Vagina (tissue), 2 donors: ENCODE measurements at regions not wholly inside any gene's neighbourhood (a gene's known extent, or its start where the extent isn't known, plus 50 kb on each side); places are given as distances from the start of the nearest gene placed in this dataset.

ENCODE experiments used
- DNase-seq, 2 donors: peaks; one replicate each; pipeline ENCODE4 v3.0.0-alpha.2; 2017; ENCODE audit errors: extremely low spot score in 2 of 2
- H3K27ac ChIP-seq: fragments of 200-600 bp; sonication (generic); one replicate; pipeline ENCODE4 v1.5.1; 2019
- H3K27me3 ChIP-seq: fragments of 200-600 bp; sonication (generic); one replicate; pipeline ENCODE4 v1.5.1; 2019
- H3K36me3 ChIP-seq, 2 donors: fragments of 200-600 bp; sonication (generic); one replicate each; pipeline ENCODE4 v1.5.1; 2017 to 2019
- H3K4me1 ChIP-seq: fragments of 200-600 bp; sonication (generic); one replicate; pipeline ENCODE4 v1.5.1; 2019
- H3K4me3 ChIP-seq, 2 donors: fragments of 200-600 bp; sonication (generic); 1 replicate in 1 of 2; 2 replicates in 1 of 2; pipeline ENCODE4 v1.5.1; 2016 to 2019
- H3K9me3 ChIP-seq: fragments of 200-600 bp; sonication (generic); one replicate; pipeline ENCODE4 v1.5.1; 2019
- CTCF ChIP-seq, 3 experiments: fragments of 450-650 bp in 2 of 3; fragments of 200-600 bp in 1 of 3; sonication (generic) in 1 of 3; IDR thresholded peaks; one replicate each; pipeline ENCODE4 v1.5.1; 2017 to 2019; ENCODE audit warnings: antibody characterized with exemption in 3 of 3, mild to moderate bottlenecking in 2 of 3, moderate library complexity in 2 of 3
- POLR2A ChIP-seq, 2 donors: fragments of 450-650 bp; IDR thresholded peaks; one replicate each; pipeline ENCODE4 v1.6.1; 2017; ENCODE audit warnings: antibody characterized with exemption in 2 of 2, mild to moderate bottlenecking in 2 of 2, moderate library complexity in 2 of 2
- POLR2AphosphoS5 ChIP-seq, 2 donors: sonication (generic); formaldehyde crosslinking; IDR thresholded peaks; one replicate each; pipeline ENCODE4 v1.9.0; 2017; ENCODE audit warnings: antibody characterized with exemption in 2 of 2, mild to moderate bottlenecking in 2 of 2, low read depth in 1 of 2; ENCODE audit not compliant: insufficient read depth in 1 of 2
- intact Hi-C: fragments of 100-400 bp; cut with DNase I; formaldehyde crosslinking; loops from one replicate; pipeline ENCODE4 v1.15.1; 2023

- intact Hi-C loops = loop anchor here (10.0 kb wide), 1 partner anchor 52 kb away; no protein-coding TSS in a partner anchor
- Histone ChIP-seq H3K4me1 (peaks cover 21% of the 10 kb centered on the region), H3K36me3 (no peaks in the 10 kb centered on the region), H3K9me3 (no peaks in the 10 kb centered on the region), H3K27me3 (no peaks in the 10 kb centered on the region), H3K27ac (peak overlapping the region; percentile 81), H3K4me3 (peak overlapping the region; percentile 14 to 19)
- DNase-seq = no peak
- TF ChIP-seq POLR2A (IDR thresholded peaks at IDR 0.05) = no peak
- no peak for TF ChIP-seq CTCF (IDR thresholded peaks at IDR 0.05)
- no peak for TF ChIP-seq POLR2AphosphoS5 (IDR thresholded peaks at IDR 0.05; ENCODE audit: insufficient read depth in 1 of 2, low read depth in 1 of 2)
These were observed 145.6 kb upstream of the NCOR2 start for GRCh38 chr12:124713041-124713435.

GRCh38 chr12:124711344-124711743, 143.9 kb upstream of the NCOR2 start:
- Histone ChIP-seq H3K4me1 (peaks cover 21% of the 10 kb centered on the region), H3K4me3 (no peak overlapping the region), H3K27ac (no peak overlapping the region), H3K36me3 (no peaks in the 10 kb centered on the region), H3K9me3 (no peaks in the 10 kb centered on the region), H3K27me3 (no peaks in the 10 kb centered on the region)
- intact Hi-C loops = loop anchor here (10.0 kb wide), 1 partner anchor 53 kb away; no protein-coding TSS in a partner anchor
- TF ChIP-seq POLR2AphosphoS5 (IDR thresholded peaks at IDR 0.05; ENCODE audit: insufficient read depth in 1 of 2, low read depth in 1 of 2) = no peak
- no peak for TF ChIP-seq CTCF (IDR thresholded peaks at IDR 0.05)
- TF ChIP-seq POLR2A (IDR thresholded peaks at IDR 0.05) = no peak
- DNase-seq = no peak

GRCh38 chr12:124709722-124710687, 142.6 kb upstream of the NCOR2 start:
- no peak for TF ChIP-seq CTCF (IDR thresholded peaks at IDR 0.05)
- TF ChIP-seq POLR2A (IDR thresholded peaks at IDR 0.05) = no peak
- peak in 1 of 2 donors; percentile 48 for TF ChIP-seq POLR2AphosphoS5 (IDR thresholded peaks at IDR 0.05; ENCODE audit: insufficient read depth in 1 of 2, low read depth in 1 of 2)
- no peak for DNase-seq
- peak overlapping the region; percentile 53 for H3K27ac ChIP-seq

GRCh38 chr12:124707316-124707715, 139.9 kb upstream of the NCOR2 start:
- H3K27me3 ChIP-seq = no peaks in the 10 kb centered on the region
- intact Hi-C loops = no loop called here

More at GRCh38 chr12:124709722-124710687, 142.6 kb upstream of the NCOR2 start:
- H3K4me1 ChIP-seq = peaks cover 21% of the 10 kb centered on the region
- no peaks in the 10 kb centered on the region for H3K9me3 ChIP-seq
- no peak overlapping the region for H3K4me3 ChIP-seq
- H3K27me3 ChIP-seq = no peaks in the 10 kb centered on the region
- no peaks in the 10 kb centered on the region for H3K36me3 ChIP-seq
- intact Hi-C loops = loop anchor here (10.0 kb wide), 1 partner anchor 55 kb away; no protein-coding TSS in a partner anchor

More at GRCh38 chr12:124707316-124707715, 139.9 kb upstream of the NCOR2 start:
- no peak for TF ChIP-seq POLR2A (IDR thresholded peaks at IDR 0.05)
- no peak for TF ChIP-seq CTCF (IDR thresholded peaks at IDR 0.05)
- no peak for TF ChIP-seq POLR2AphosphoS5 (IDR thresholded peaks at IDR 0.05; ENCODE audit: insufficient read depth in 1 of 2, low read depth in 1 of 2)
- H3K4me3 ChIP-seq = no peak overlapping the region
- H3K36me3 ChIP-seq = no peaks in the 10 kb centered on the region
- no peak for DNase-seq
- H3K27ac ChIP-seq = no peak overlapping the region
- no peaks in the 10 kb centered on the region for H3K4me1 ChIP-seq
- no peaks in the 10 kb centered on the region for H3K9me3 ChIP-seq
